GM23338 (cell line): ENCODE measurements at regions not wholly inside any gene's neighbourhood (a gene's known extent, or its start where the extent isn't known, plus 50 kb on each side); places are given as distances from the start of the nearest gene placed in this dataset.

Source experiments
- ATAC-seq: fragments of 200-7000 bp; cut with Tn5 transposase; 3 replicates; pipeline ENCODE4 v1.9.1; 2020
- DNase-seq: peaks from one replicate; pipeline ENCODE4 v3.0.0-alpha.2; 2015; ENCODE audit warnings: low spot score
- H2AFZ ChIP-seq: fragments of 200-600 bp; sonication (generic); 2 replicates; pipeline ENCODE4 v1.8.0; 2016; ENCODE audit warnings: antibody characterized with exemption, mild to moderate bottlenecking, moderate library complexity
- H3F3A ChIP-seq: fragments of 200-600 bp; sonication (generic); replicated peaks from 2 replicates; pipeline ENCODE4 v1.8.0; 2017; ENCODE audit warnings: antibody characterized with exemption, mixed run types, low read depth
- H3K27ac ChIP-seq: fragments of 200-600 bp; sonication (generic); 2 replicates; pipeline ENCODE4 v1.6.1; 2016; ENCODE audit warnings: low read depth
- H3K27me3 ChIP-seq: fragments of 200-600 bp; sonication (generic); 2 replicates; pipeline ENCODE4 v1.8.0; 2016; ENCODE audit warnings: mild to moderate bottlenecking, mixed run types, moderate library complexity; ENCODE audit not compliant: insufficient read depth
- H3K36me3 ChIP-seq: fragments of 200-600 bp; sonication (generic); 2 replicates; pipeline ENCODE4 v1.8.0; 2016; ENCODE audit warnings: mild to moderate bottlenecking; ENCODE audit not compliant: insufficient read depth
- H3K4me1 ChIP-seq: fragments of 200-600 bp; sonication (generic); 2 replicates; pipeline ENCODE4 v1.8.0; 2016; ENCODE audit warnings: mild to moderate bottlenecking, moderate library complexity; ENCODE audit not compliant: insufficient read depth
- H3K4me2 ChIP-seq: fragments of 200-600 bp; sonication (generic); 2 replicates; pipeline ENCODE4 v1.7.1; 2017; ENCODE audit warnings: mixed run types
- H3K4me3 ChIP-seq: fragments of 200-600 bp; sonication (generic); 2 replicates; pipeline ENCODE4 v1.6.1; 2016; ENCODE audit warnings: mixed run types
- H3K79me2 ChIP-seq: fragments of 200-600 bp; sonication (generic); replicated peaks from 2 replicates; pipeline ENCODE4 v1.8.0; 2017; ENCODE audit warnings: mild to moderate bottlenecking; ENCODE audit not compliant: insufficient read depth
- H3K9me2 ChIP-seq: fragments of 200-600 bp; sonication (generic); 2 replicates; pipeline ENCODE4 v1.8.0; 2017; ENCODE audit not compliant: insufficient read depth
- H4K20me1 ChIP-seq: fragments of 200-600 bp; sonication (generic); replicated peaks from 2 replicates; pipeline ENCODE4 v1.8.0; 2017; ENCODE audit warnings: mild to moderate bottlenecking; ENCODE audit not compliant: insufficient read depth
- H3K27ac Mint-ChIP-seq: 2 replicates; pipeline ENCODE4 v1.8.0; 2020; ENCODE audit warnings: inconsistent platforms, mild to moderate bottlenecking, moderate library complexity, mixed read lengths
- H3K27me3 Mint-ChIP-seq: 3 replicates; pipeline ENCODE4 v1.8.0; 2022; ENCODE audit warnings: low read depth, mild to moderate bottlenecking, moderate library complexity, mixed read lengths, inconsistent platforms; ENCODE audit not compliant: insufficient read depth, poor library complexity
- H3K36me3 Mint-ChIP-seq: 3 replicates; pipeline ENCODE4 v1.8.0; 2021; ENCODE audit warnings: low read depth, mild to moderate bottlenecking, inconsistent platforms, moderate library complexity, mixed read lengths
- H3K4me1 Mint-ChIP-seq: 3 replicates; pipeline ENCODE4 v1.8.0; 2020; ENCODE audit warnings: mild to moderate bottlenecking, inconsistent platforms, mixed read lengths
- H3K4me3 Mint-ChIP-seq: 3 replicates; pipeline ENCODE4 v1.8.0; 2021; ENCODE audit warnings: moderate library complexity, mild to moderate bottlenecking, inconsistent platforms, mixed read lengths
- H3K9me3 Mint-ChIP-seq: 3 replicates; pipeline ENCODE4 v1.8.0; 2020; ENCODE audit warnings: moderate library complexity, mild to moderate bottlenecking, inconsistent platforms, mixed read lengths
- CREB1 ChIP-seq: fragments of 250-450 bp; sonication (Bioruptor Pico); IDR thresholded peaks from 2 replicates; pipeline ENCODE4 v1.5.0; 2020; ENCODE audit warnings: low read depth, mild to moderate bottlenecking, moderate library complexity
- CTCF ChIP-seq, 2 experiments: fragments of 200-600 bp in 1 of 2; sonication (generic) in 1 of 2; conservative IDR thresholded peaks; 2 replicates each; pipeline versions ENCODE4 v1.5.1 to v1.6.1; 2016 to 2017; ENCODE audit warnings: antibody characterized with exemption in 2 of 2, low read depth in 2 of 2, mild to moderate bottlenecking in 2 of 2, moderate library complexity in 1 of 2
- EZH2 ChIP-seq: fragments of 200-600 bp; sonication (generic); IDR thresholded peaks from one replicate; pipeline ENCODE4 v1.8.0; 2017; ENCODE audit warnings: antibody characterized with exemption, mild to moderate bottlenecking, low read depth; ENCODE audit not compliant: unreplicated experiment
- JUNB ChIP-seq: IDR thresholded peaks from one replicate; pipeline ENCODE4 v1.6.1; 2016; ENCODE audit warnings: antibody characterized with exemption; ENCODE audit not compliant: unreplicated experiment
- NANOG ChIP-seq: IDR thresholded peaks from 2 replicates; pipeline ENCODE4 v1.6.1; 2016; ENCODE audit warnings: antibody characterized with exemption, borderline replicate concordance
- STAT1 ChIP-seq: IDR thresholded peaks from one replicate; pipeline ENCODE4 v1.6.1; 2016; ENCODE audit warnings: antibody characterized with exemption; ENCODE audit not compliant: unreplicated experiment
- ZNF114 ChIP-seq: fragments of 250-450 bp; sonication (Bioruptor Pico); IDR thresholded peaks from 2 replicates; pipeline ENCODE4 v1.5.0; 2020; ENCODE audit warnings: mild to moderate bottlenecking, moderate library complexity
- ZNF462 ChIP-seq: fragments of 250-450 bp; sonication (Bioruptor Pico); IDR thresholded peaks from 2 replicates; pipeline ENCODE4 v1.5.0; 2020; ENCODE audit warnings: mild to moderate bottlenecking, moderate library complexity

GRCh38 chr2:137748533-137748932 lies 215.7 kb upstream of the HNMT start (continued):
- TF ChIP-seq ZNF462 (CRISPR knock-in tag) (no peak), EZH2 (no peak), NANOG (no peak), JUNB (no peak), CREB1 (CRISPR knock-in tag) (no peak)

DNA sequence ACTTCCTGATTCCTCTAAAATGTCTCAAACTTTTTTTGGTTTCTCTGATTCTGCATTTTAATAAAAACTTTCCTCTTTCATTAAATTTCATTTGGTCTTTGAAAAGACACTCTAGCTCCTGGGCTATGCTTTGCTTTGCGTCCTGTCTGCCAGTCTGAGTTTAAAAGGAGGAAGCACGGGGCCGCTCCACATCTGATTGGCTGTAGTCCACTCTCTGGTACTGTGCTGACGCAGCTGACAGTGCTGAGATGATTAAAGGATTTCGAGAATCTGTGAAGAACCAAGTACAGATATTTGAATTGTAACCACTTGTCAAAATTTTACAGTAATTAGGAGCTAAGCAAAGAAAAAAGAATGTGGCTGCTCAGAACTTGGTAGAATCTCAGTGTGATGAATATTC lies 199.6 kb upstream of the HNMT start:
- Histone ChIP-seq H3K27ac (no peak overlapping the region), H3K27me3 (no peaks in the 10 kb centered on the region), H3K9me2 (no peaks in the 10 kb centered on the region; the same call in 1 of the 2 replicates), H2AFZ (peak overlapping the region; percentile 7; the same call in 1 of the 2 replicates), H3K4me1 (peaks cover 2% of the 10 kb centered on the region), H3K4me3 (no peak overlapping the region), H4K20me1 (no peaks in the 10 kb centered on the region), H3F3A (no peaks in the 10 kb centered on the region), H3K36me3 (no peaks in the 10 kb centered on the region), H3K79me2 (no peaks in the 10 kb centered on the region), H3K4me2 (no peak overlapping the region)
- H3K4me3 Mint-ChIP-seq = no peak overlapping the region
- H3K27me3 Mint-ChIP-seq = no peaks in the 10 kb centered on the region
- H3K27ac Mint-ChIP-seq = 0 out of 2 replicates have a peak overlapping the region, but pooled peaks have one; percentile 5
- TF ChIP-seq ZNF462 (CRISPR knock-in tag) (no peak), ZNF114 (CRISPR knock-in tag) (no peak), CTCF (conservative IDR thresholded peaks at IDR 0.05; ENCODE audit: low read depth in 2 of 2) (no peak), STAT1 (no peak)
- peak; percentile 52 for ATAC-seq
- peaks cover 14% of the 10 kb centered on the region for H3K36me3 Mint-ChIP-seq
- H3K4me1 Mint-ChIP-seq = peaks cover 6% of the 10 kb centered on the region
- DNase-seq = no peak
- H3K9me3 Mint-ChIP-seq = peaks cover 14% of the 10 kb centered on the region
